ENCODE measurements at regions not wholly inside any gene's neighbourhood (a gene's known extent, or its start where the extent isn't known, plus 50 kb on each side); places are given as distances from the start of the nearest gene placed in this dataset.

DNA sequence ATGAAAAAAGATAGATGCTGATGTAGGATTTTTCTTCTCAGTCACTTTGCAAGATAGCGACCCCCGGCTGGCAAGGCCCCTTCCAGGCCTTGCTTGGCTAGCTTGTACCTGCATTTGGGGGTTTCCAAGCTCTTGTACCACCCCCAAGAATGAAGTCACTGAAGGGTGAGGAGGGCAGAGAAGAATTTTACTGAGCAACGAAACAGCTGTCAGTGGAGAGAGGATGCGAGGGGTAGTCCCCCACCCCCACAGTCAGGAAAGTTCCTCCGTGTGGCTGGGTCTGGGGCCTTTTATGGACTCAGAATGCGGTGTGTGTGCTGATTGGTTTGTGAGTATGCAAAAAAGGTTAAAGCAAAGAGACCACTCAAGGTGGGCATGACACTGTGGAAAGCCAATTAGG is 382.0 kb downstream of the GPD2 start:
- TF ChIP-seq RAD21 (IDR thresholded peaks at IDR 0.05; ENCODE audit: low read depth), result no peak
- TF ChIP-seq TCF12 (IDR thresholded peaks at IDR 0.05; ENCODE audit: low read depth), result no peak
- TF ChIP-seq NFIC (IDR thresholded peaks at IDR 0.05), result no peak
- TF ChIP-seq USF1 (IDR thresholded peaks at IDR 0.05), result no peak
- TF ChIP-seq, protein P1, sequence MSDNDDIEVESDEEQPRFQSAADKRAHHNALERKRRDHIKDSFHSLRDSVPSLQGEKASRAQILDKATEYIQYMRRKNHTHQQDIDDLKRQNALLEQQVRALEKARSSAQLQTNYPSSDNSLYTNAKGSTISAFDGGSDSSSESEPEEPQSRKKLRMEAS (IDR thresholded peaks at IDR 0.05), result no peak
- TF ChIP-seq YY1 (IDR thresholded peaks at IDR 0.05; ENCODE audit: low read depth), result no peak
- no peak for TF ChIP-seq TEAD4 (IDR thresholded peaks at IDR 0.05)
- no peak for TF ChIP-seq FOXM1 (IDR thresholded peaks at IDR 0.05; ENCODE audit: borderline replicate concordance, low read depth)

DNA sequence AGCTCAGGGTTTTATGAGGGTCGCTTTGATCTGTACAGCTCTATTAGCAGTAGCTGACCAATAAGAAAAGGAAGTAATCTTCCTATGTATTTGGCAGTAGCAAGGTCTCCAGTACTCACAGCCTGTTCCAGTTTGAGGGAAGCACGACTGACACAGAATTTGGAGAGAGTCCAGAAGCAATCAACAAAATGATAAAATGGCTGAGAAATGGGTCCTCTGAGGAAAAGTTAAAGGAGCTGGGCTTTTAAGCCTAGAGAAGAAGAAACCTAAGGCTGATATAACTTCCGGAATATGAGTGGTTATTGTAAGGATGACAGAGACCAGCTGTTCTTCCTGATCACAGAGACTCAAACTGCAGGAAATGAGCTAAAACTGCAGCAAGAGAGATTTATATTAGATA is 382.8 kb downstream of the GPD2 start:
- no peak for TF ChIP-seq REST (IDR thresholded peaks at IDR 0.05; ENCODE audit: low read depth)
- TF ChIP-seq TCF12 (IDR thresholded peaks at IDR 0.05; ENCODE audit: low read depth), result no peak
- TF ChIP-seq ZBTB7A (IDR thresholded peaks at IDR 0.05; ENCODE audit: low read depth), result no peak
- no peak for TF ChIP-seq RAD21 (IDR thresholded peaks at IDR 0.05; ENCODE audit: low read depth)
- TF ChIP-seq EP300 (IDR thresholded peaks at IDR 0.05; ENCODE audit: borderline replicate concordance), result no peak
- TF ChIP-seq NFIC (IDR thresholded peaks at IDR 0.05), result no peak
- no peak for TF ChIP-seq CEBPB (IDR thresholded peaks at IDR 0.05)
- no peak for TF ChIP-seq EGR1 (IDR thresholded peaks at IDR 0.05)
- no peak for TF ChIP-seq FOXM1 (IDR thresholded peaks at IDR 0.05; ENCODE audit: borderline replicate concordance, low read depth)
- no peak for TF ChIP-seq USF1 (IDR thresholded peaks at IDR 0.05)
- TF ChIP-seq CREB1 (IDR thresholded peaks at IDR 0.05; ENCODE audit: low read depth), result no peak
- no peak for TF ChIP-seq TEAD4 (IDR thresholded peaks at IDR 0.05)
- TF ChIP-seq, protein P1 (IDR thresholded peaks at IDR 0.05), result no peak
- TF ChIP-seq TAF1 (IDR thresholded peaks at IDR 0.05; ENCODE audit: low read depth), result no peak
- no peak for TF ChIP-seq YY1 (IDR thresholded peaks at IDR 0.05; ENCODE audit: low read depth)

DNA sequence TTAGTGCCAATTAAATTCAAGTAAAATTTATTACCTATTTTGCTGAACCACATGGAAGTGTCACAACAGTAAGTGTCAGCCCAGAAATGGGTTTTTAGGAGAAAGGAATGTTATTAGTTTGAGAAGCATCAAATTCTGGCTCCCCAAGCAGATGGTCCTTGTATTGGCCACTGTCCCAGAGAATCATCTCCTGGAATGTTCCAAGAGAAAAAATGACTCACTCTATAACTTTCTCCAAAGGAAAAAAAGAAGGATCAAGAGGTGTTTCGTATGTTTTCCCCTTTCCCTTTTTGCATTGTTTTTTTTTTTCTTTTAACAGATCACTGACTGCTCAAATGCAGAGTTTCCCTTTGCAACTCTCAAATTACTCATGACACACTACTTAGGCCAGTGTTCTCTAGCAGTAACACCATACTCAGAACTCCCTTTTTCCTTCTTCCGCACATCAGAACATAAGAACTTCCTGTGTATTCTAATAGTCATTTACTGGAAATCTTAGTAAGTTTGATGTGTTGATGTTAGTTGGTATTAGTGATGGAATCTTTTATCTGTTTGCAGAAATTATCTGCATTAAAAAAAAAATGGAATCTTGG is 390.3 kb downstream of the GPD2 start:
- no peak for TF ChIP-seq CEBPB (IDR thresholded peaks at IDR 0.05)
- no peak for TF ChIP-seq YY1 (IDR thresholded peaks at IDR 0.05; ENCODE audit: low read depth)
- TF ChIP-seq EGR1 (IDR thresholded peaks at IDR 0.05), result no peak
- TF ChIP-seq EP300 (IDR thresholded peaks at IDR 0.05; ENCODE audit: borderline replicate concordance), result no peak
- TF ChIP-seq TCF12 (IDR thresholded peaks at IDR 0.05; ENCODE audit: low read depth), result no peak
- no peak for TF ChIP-seq ZBTB7A (IDR thresholded peaks at IDR 0.05; ENCODE audit: low read depth)
- TF ChIP-seq RAD21 (IDR thresholded peaks at IDR 0.05; ENCODE audit: low read depth), result no peak
- no peak for TF ChIP-seq FOXM1 (IDR thresholded peaks at IDR 0.05; ENCODE audit: borderline replicate concordance, low read depth)

DNA sequence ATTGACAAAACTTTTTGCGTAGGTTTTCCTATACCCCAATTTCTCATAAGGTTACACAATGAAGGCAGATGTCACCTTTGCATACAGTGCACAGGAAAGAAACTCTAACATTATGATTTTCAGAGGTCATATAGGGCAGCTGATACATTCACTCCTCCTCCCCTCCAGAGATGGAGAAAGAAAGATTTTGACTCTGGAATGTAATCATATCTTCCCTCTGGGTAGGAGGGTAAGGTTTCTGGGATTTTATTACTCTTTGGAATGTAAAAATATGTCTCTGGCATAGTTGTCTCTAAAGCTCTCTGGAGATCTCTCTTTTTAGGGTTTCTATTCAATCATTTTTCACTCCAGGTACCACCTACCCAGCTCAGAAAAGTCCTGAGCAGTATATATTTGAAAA is 398.3 kb downstream of the GPD2 start:
- TF ChIP-seq TEAD4 (IDR thresholded peaks at IDR 0.05) (no peak), ZBTB7A (IDR thresholded peaks at IDR 0.05; ENCODE audit: low read depth) (no peak), REST (IDR thresholded peaks at IDR 0.05; ENCODE audit: low read depth) (no peak), USF1 (IDR thresholded peaks at IDR 0.05) (no peak), RAD21 (IDR thresholded peaks at IDR 0.05; ENCODE audit: low read depth) (no peak), YY1 (IDR thresholded peaks at IDR 0.05; ENCODE audit: low read depth) (no peak), CREB1 (IDR thresholded peaks at IDR 0.05; ENCODE audit: low read depth) (no peak), TAF1 (IDR thresholded peaks at IDR 0.05; ENCODE audit: low read depth) (no peak), EGR1 (IDR thresholded peaks at IDR 0.05) (no peak), CEBPB (IDR thresholded peaks at IDR 0.05) (no peak)
- TF ChIP-seq, protein P1 (IDR thresholded peaks at IDR 0.05), result no peak

DNA sequence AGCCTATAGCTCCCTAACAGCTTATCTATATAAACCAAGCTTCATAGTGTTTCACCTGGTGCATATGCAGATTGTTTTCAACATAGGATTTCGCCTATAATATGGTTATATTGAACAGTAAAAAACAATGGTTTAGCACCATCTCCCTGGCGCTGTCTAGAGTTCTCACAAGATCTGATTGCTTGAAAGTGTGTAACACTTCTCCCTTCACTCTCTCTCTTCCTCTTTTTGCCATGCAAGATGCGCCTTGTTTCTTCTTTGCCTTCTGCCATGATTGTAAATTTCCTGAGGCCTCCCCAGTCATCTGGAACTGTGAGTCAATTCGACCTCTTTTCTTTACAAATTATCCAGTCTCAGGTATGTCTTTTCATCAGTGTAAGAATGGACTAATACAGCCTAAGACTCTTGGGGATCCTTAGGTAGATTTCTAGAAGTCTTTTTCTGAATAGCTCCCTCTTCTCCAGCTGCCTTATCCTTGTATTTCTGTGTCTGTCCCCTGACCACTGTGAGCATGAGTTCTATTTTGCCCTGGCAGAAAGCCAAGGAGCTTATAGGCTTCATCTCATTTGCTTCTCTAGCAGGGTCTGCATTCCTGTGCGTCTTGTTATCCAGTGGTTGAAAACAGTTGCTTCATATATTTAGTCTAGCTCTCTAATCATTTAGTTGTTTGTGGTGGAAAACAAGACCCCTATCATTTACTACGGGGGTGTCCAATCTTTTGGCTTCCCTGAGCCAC is 401.6 kb downstream of the GPD2 start:
- no peak for TF ChIP-seq NFIC (IDR thresholded peaks at IDR 0.05)
- no peak for TF ChIP-seq TEAD4 (IDR thresholded peaks at IDR 0.05)
- TF ChIP-seq FOXM1 (IDR thresholded peaks at IDR 0.05; ENCODE audit: borderline replicate concordance, low read depth), result no peak
- no peak for TF ChIP-seq TCF12 (IDR thresholded peaks at IDR 0.05; ENCODE audit: low read depth)
- no peak for TF ChIP-seq EP300 (IDR thresholded peaks at IDR 0.05; ENCODE audit: borderline replicate concordance)
- no peak for TF ChIP-seq CREB1 (IDR thresholded peaks at IDR 0.05; ENCODE audit: low read depth)
